ENCODE measurements at regions not wholly inside any gene's neighbourhood (a gene's known extent, or its start where the extent isn't known, plus 50 kb on each side); places are given as distances from the start of the nearest gene placed in this dataset.

GRCh38 chr4:57446266-57446665 lies 336.1 kb upstream of the IGFBP7 start:
- H3K9ac ChIP-seq (ENCODE audit: low read depth, low read length): no peak overlapping the region
- no peaks in the 10 kb centered on the region for H3K36me3 ChIP-seq (ENCODE audit: control insufficient read depth, insufficient read depth, low read length)
- H3K9me3 ChIP-seq (ENCODE audit: control insufficient read depth, insufficient read depth, low read length): no peaks in the 10 kb centered on the region
- H3K4me3 ChIP-seq (ENCODE audit: low read depth, low read length): no peak overlapping the region
- H3K4me1 ChIP-seq (ENCODE audit: control insufficient read depth, insufficient read depth, low read length): no peaks in the 10 kb centered on the region
- H3K27me3 ChIP-seq (ENCODE audit: control insufficient read depth, insufficient read depth, low read length): no peaks in the 10 kb centered on the region

- H3K4me3 ChIP-seq (ENCODE audit: low read depth, low read length): no peak overlapping the region
- no peaks in the 10 kb centered on the region for H3K27me3 ChIP-seq (ENCODE audit: control insufficient read depth, insufficient read depth, low read length)
- no peak overlapping the region for H3K9ac ChIP-seq (ENCODE audit: low read depth, low read length)
- no peaks in the 10 kb centered on the region for H3K36me3 ChIP-seq (ENCODE audit: control insufficient read depth, insufficient read depth, low read length)
- no peaks in the 10 kb centered on the region for H3K9me3 ChIP-seq (ENCODE audit: control insufficient read depth, insufficient read depth, low read length)
- H3K4me1 ChIP-seq (ENCODE audit: control insufficient read depth, insufficient read depth, low read length): no peaks in the 10 kb centered on the region
These were observed 335.5 kb upstream of the IGFBP7 start for GRCh38 chr4:57445686-57446085.

- Histone ChIP-seq H3K4me1 (ENCODE audit: control insufficient read depth, insufficient read depth, low read length) (no peaks in the 10 kb centered on the region), H3K9me3 (ENCODE audit: control insufficient read depth, insufficient read depth, low read length) (no peaks in the 10 kb centered on the region), H3K9ac (ENCODE audit: low read depth, low read length) (no peak overlapping the region), H3K4me3 (ENCODE audit: low read depth, low read length) (no peak overlapping the region), H3K27me3 (ENCODE audit: control insufficient read depth, insufficient read depth, low read length) (no peaks in the 10 kb centered on the region), H3K36me3 (ENCODE audit: control insufficient read depth, insufficient read depth, low read length) (no peaks in the 10 kb centered on the region)
These were observed 334.5 kb upstream of the IGFBP7 start for GRCh38 chr4:57444671-57445070.

- no peak overlapping the region for H3K9ac ChIP-seq (ENCODE audit: low read depth, low read length)
- H3K4me3 ChIP-seq (ENCODE audit: low read depth, low read length): no peak overlapping the region
- H3K9me3 ChIP-seq (ENCODE audit: control insufficient read depth, insufficient read depth, low read length): no peaks in the 10 kb centered on the region
- H3K27me3 ChIP-seq (ENCODE audit: control insufficient read depth, insufficient read depth, low read length): no peaks in the 10 kb centered on the region
- no peaks in the 10 kb centered on the region for H3K4me1 ChIP-seq (ENCODE audit: control insufficient read depth, insufficient read depth, low read length)
- no peaks in the 10 kb centered on the region for H3K36me3 ChIP-seq (ENCODE audit: control insufficient read depth, insufficient read depth, low read length)
These were observed 333.6 kb upstream of the IGFBP7 start for GRCh38 chr4:57443787-57444186.

GRCh38 chr4:57443308-57443707 lies 333.1 kb upstream of the IGFBP7 start:
- H3K9me3 ChIP-seq (ENCODE audit: control insufficient read depth, insufficient read depth, low read length): no peaks in the 10 kb centered on the region
- no peaks in the 10 kb centered on the region for H3K4me1 ChIP-seq (ENCODE audit: control insufficient read depth, insufficient read depth, low read length)
- no peaks in the 10 kb centered on the region for H3K36me3 ChIP-seq (ENCODE audit: control insufficient read depth, insufficient read depth, low read length)
- no peak overlapping the region for H3K9ac ChIP-seq (ENCODE audit: low read depth, low read length)
- no peaks in the 10 kb centered on the region for H3K27me3 ChIP-seq (ENCODE audit: control insufficient read depth, insufficient read depth, low read length)
- H3K4me3 ChIP-seq (ENCODE audit: low read depth, low read length): no peak overlapping the region

GRCh38 chr4:57442831-57443291 lies 332.7 kb upstream of the IGFBP7 start:
- Histone ChIP-seq H3K9me3 (ENCODE audit: control insufficient read depth, insufficient read depth, low read length) (no peaks in the 10 kb centered on the region), H3K4me1 (ENCODE audit: control insufficient read depth, insufficient read depth, low read length) (no peaks in the 10 kb centered on the region), H3K4me3 (ENCODE audit: low read depth, low read length) (no peak overlapping the region), H3K36me3 (ENCODE audit: control insufficient read depth, insufficient read depth, low read length) (no peaks in the 10 kb centered on the region), H3K27me3 (ENCODE audit: control insufficient read depth, insufficient read depth, low read length) (no peaks in the 10 kb centered on the region), H3K9ac (ENCODE audit: low read depth, low read length) (no peak overlapping the region)

- H3K27me3 ChIP-seq (ENCODE audit: control insufficient read depth, insufficient read depth, low read length): no peaks in the 10 kb centered on the region
- no peaks in the 10 kb centered on the region for H3K9me3 ChIP-seq (ENCODE audit: control insufficient read depth, insufficient read depth, low read length)
- no peaks in the 10 kb centered on the region for H3K36me3 ChIP-seq (ENCODE audit: control insufficient read depth, insufficient read depth, low read length)
- no peaks in the 10 kb centered on the region for H3K4me1 ChIP-seq (ENCODE audit: control insufficient read depth, insufficient read depth, low read length)
- H3K9ac ChIP-seq (ENCODE audit: low read depth, low read length): no peak overlapping the region
- H3K4me3 ChIP-seq (ENCODE audit: low read depth, low read length): no peak overlapping the region
These were observed 332.1 kb upstream of the IGFBP7 start for GRCh38 chr4:57442241-57442640.

GRCh38 chr4:57437649-57438048 lies 327.5 kb upstream of the IGFBP7 start:
- H3K9ac ChIP-seq (ENCODE audit: low read depth, low read length): no peak overlapping the region
- H3K36me3 ChIP-seq (ENCODE audit: control insufficient read depth, insufficient read depth, low read length): no peaks in the 10 kb centered on the region
- H3K4me1 ChIP-seq (ENCODE audit: control insufficient read depth, insufficient read depth, low read length): no peaks in the 10 kb centered on the region
- no peaks in the 10 kb centered on the region for H3K27me3 ChIP-seq (ENCODE audit: control insufficient read depth, insufficient read depth, low read length)
- no peaks in the 10 kb centered on the region for H3K9me3 ChIP-seq (ENCODE audit: control insufficient read depth, insufficient read depth, low read length)
- no peak overlapping the region for H3K4me3 ChIP-seq (ENCODE audit: low read depth, low read length)

GRCh38 chr4:57435300-57435699 lies 325.1 kb upstream of the IGFBP7 start:
- H3K9ac ChIP-seq (ENCODE audit: low read depth, low read length): no peak overlapping the region
- no peaks in the 10 kb centered on the region for H3K27me3 ChIP-seq (ENCODE audit: control insufficient read depth, insufficient read depth, low read length)
- H3K9me3 ChIP-seq (ENCODE audit: control insufficient read depth, insufficient read depth, low read length): no peaks in the 10 kb centered on the region
- H3K4me3 ChIP-seq (ENCODE audit: low read depth, low read length): no peak overlapping the region
- no peaks in the 10 kb centered on the region for H3K4me1 ChIP-seq (ENCODE audit: control insufficient read depth, insufficient read depth, low read length)
- no peaks in the 10 kb centered on the region for H3K36me3 ChIP-seq (ENCODE audit: control insufficient read depth, insufficient read depth, low read length)

GRCh38 chr4:57430726-57431125 lies 320.5 kb upstream of the IGFBP7 start:
- Histone ChIP-seq H3K27me3 (ENCODE audit: control insufficient read depth, insufficient read depth, low read length) (no peaks in the 10 kb centered on the region), H3K4me3 (ENCODE audit: low read depth, low read length) (no peak overlapping the region), H3K9me3 (ENCODE audit: control insufficient read depth, insufficient read depth, low read length) (no peaks in the 10 kb centered on the region), H3K4me1 (ENCODE audit: control insufficient read depth, insufficient read depth, low read length) (no peaks in the 10 kb centered on the region), H3K9ac (ENCODE audit: low read depth, low read length) (no peak overlapping the region), H3K36me3 (ENCODE audit: control insufficient read depth, insufficient read depth, low read length) (no peaks in the 10 kb centered on the region)

- no peaks in the 10 kb centered on the region for H3K27me3 ChIP-seq (ENCODE audit: control insufficient read depth, insufficient read depth, low read length)
- no peaks in the 10 kb centered on the region for H3K36me3 ChIP-seq (ENCODE audit: control insufficient read depth, insufficient read depth, low read length)
- no peak overlapping the region for H3K4me3 ChIP-seq (ENCODE audit: low read depth, low read length)
- H3K9me3 ChIP-seq (ENCODE audit: control insufficient read depth, insufficient read depth, low read length): no peaks in the 10 kb centered on the region
- H3K9ac ChIP-seq (ENCODE audit: low read depth, low read length): no peak overlapping the region
- H3K4me1 ChIP-seq (ENCODE audit: control insufficient read depth, insufficient read depth, low read length): no peaks in the 10 kb centered on the region
These were observed 316.7 kb upstream of the IGFBP7 start for GRCh38 chr4:57426779-57427395.

GRCh38 chr4:57425610-57426009 lies 315.4 kb upstream of the IGFBP7 start:
- H3K4me3 ChIP-seq (ENCODE audit: low read depth, low read length): no peak overlapping the region
- no peaks in the 10 kb centered on the region for H3K27me3 ChIP-seq (ENCODE audit: control insufficient read depth, insufficient read depth, low read length)
- no peaks in the 10 kb centered on the region for H3K36me3 ChIP-seq (ENCODE audit: control insufficient read depth, insufficient read depth, low read length)

More at GRCh38 chr4:57425610-57426009, 315.4 kb upstream of the IGFBP7 start:
- H3K4me1 ChIP-seq (ENCODE audit: control insufficient read depth, insufficient read depth, low read length): no peaks in the 10 kb centered on the region
- no peak overlapping the region for H3K9ac ChIP-seq (ENCODE audit: low read depth, low read length)
- H3K9me3 ChIP-seq (ENCODE audit: control insufficient read depth, insufficient read depth, low read length): no peaks in the 10 kb centered on the region

All from iPS-15b (cell line).